Mucosa of rectum (tissue), 2 donors: ENCODE measurements at regions not wholly inside any gene's neighbourhood (a gene's known extent, or its start where the extent isn't known, plus 50 kb on each side); places are given as distances from the start of the nearest gene placed in this dataset.
"Not testable (repeated sequence)": the region's sequence is repeated elsewhere in the genome, so short reads cannot be mapped to it uniquely, and the experiment has no call there.

Source experiments
- H3K27ac ChIP-seq, 2 donors: one replicate each; pipeline ENCODE4 v1.7.0; 2013; ENCODE audit warnings: inconsistent platforms in 2 of 2, low read depth in 2 of 2, low read length in 2 of 2
- H3K27me3 ChIP-seq, 2 donors: one replicate each; pipeline ENCODE4 v1.7.0; 2013; ENCODE audit warnings: low read length in 2 of 2; ENCODE audit not compliant: control insufficient read depth in 2 of 2, insufficient read depth in 2 of 2
- H3K36me3 ChIP-seq, 2 donors: one replicate each; pipeline ENCODE4 v1.7.0; 2013; ENCODE audit warnings: low read length in 2 of 2; ENCODE audit not compliant: control insufficient read depth in 2 of 2, insufficient read depth in 2 of 2
- H3K4me1 ChIP-seq, 2 donors: one replicate each; pipeline ENCODE4 v1.7.0; 2013; ENCODE audit warnings: low read length in 2 of 2, mild to moderate bottlenecking in 1 of 2; ENCODE audit not compliant: control insufficient read depth in 2 of 2, insufficient read depth in 2 of 2
- H3K4me3 ChIP-seq, 2 donors: one replicate each; pipeline ENCODE4 v1.7.0; 2013; ENCODE audit warnings: low read length in 2 of 2
- H3K9ac ChIP-seq, 2 donors: one replicate each; pipeline ENCODE4 v1.7.0; 2013; ENCODE audit warnings: low read length in 2 of 2, low read depth in 1 of 2, mild to moderate bottlenecking in 1 of 2
- H3K9me3 ChIP-seq, 2 donors: one replicate each; pipeline ENCODE4 v1.7.0; 2013; ENCODE audit warnings: low read length in 2 of 2; ENCODE audit not compliant: control insufficient read depth in 2 of 2
- donor health status: healthy.
- donor health status: Normal muscosa, but diverticular disease.

DNA sequence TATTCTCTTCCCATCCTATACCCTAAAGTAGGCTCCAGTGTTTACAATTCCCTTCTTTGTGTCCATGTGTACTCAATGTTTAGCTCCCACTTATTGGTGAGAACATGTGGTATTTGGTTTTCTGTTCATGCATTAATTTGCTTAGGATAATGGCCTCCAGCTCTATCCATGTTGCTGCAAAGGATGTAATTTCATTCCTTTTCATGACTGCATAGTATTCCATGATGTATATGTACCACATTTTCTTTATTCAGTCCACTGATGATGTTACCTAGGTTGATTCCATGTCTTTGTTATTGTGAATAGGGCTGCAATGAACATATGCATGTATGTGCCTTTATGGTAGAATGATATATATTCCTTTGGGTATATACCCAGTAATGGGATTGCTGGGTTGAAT lies 119.0 kb upstream of the CENPW start:
- H3K36me3 ChIP-seq, H3K9ac ChIP-seq, H3K27ac ChIP-seq, H3K4me3 ChIP-seq, H3K4me1 ChIP-seq, H3K9me3 ChIP-seq, H3K27me3 ChIP-seq: not testable (repeated sequence)

DNA sequence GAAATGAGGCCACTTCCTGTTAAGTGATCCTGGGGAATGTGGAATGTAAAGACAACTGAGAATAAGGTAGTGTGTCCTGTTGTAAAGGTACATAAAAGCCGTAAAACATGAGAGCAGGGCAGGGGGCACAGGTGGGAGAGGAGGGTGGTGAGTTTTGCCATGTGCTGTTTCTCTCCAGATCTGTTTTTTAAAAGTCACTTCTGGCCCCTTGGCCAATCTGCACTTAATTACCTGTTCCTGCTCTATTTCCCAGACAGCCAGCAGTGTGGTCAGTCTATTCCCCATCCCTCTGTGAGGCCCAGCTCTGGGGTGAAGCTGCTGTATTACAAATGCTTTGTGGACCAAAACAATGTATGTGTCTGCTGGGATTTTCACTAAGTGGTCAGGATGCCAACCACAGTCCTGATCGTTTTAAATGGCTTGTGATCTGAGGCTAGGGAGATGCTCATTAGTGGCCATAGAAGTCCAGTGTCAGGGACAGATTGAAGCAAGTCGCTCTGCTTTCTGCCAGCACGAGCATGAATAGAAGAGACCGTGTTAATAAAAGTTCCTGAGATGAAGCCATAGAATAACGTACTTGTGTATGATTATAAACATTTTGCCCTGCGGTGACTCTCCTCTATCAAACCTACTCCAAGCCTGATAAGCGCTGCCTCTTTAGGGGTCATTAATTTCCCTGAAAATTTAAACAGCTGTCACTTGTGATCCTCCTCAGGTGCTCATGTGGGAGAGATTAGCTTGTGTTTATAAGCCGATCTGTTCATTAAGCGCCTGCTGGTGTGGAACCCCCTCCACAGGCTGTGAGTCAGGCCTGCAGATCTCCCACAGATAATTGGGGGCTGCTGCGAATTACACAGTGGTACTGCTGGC lies 111.8 kb upstream of the CENPW start:
- no peak overlapping the region for H3K4me3 ChIP-seq
- no peak overlapping the region for H3K27ac ChIP-seq
- H3K9ac ChIP-seq: no peak overlapping the region
- H3K4me1 ChIP-seq: no peaks in the 10 kb centered on the region
- H3K27me3 ChIP-seq: no peaks in the 10 kb centered on the region
- no peaks in the 10 kb centered on the region for H3K9me3 ChIP-seq
- no peaks in the 10 kb centered on the region for H3K36me3 ChIP-seq

DNA sequence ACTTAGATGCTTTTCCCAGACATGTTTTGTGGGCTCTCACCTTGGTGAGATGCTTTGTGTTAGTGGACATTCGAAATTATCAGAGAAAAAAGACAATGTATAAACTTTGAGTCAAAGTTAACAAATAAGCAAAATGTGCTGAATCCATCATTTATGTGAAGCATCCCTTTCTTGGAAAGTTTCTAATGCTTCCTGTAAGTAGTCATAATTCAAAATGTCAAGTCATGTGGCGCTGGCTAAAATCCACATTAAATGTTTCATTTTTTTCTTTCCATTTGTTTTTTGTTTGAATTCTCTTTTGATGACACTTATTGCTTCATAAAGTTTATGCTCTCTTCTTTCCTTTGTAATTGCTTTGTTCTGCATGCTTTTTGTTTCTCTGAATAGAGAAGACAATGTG lies 107.2 kb upstream of the CENPW start:
- Histone ChIP-seq H3K9me3 (no peaks in the 10 kb centered on the region), H3K9ac (no peak overlapping the region), H3K27me3 (no peaks in the 10 kb centered on the region), H3K27ac (no peak overlapping the region), H3K36me3 (no peaks in the 10 kb centered on the region), H3K4me3 (no peak overlapping the region), H3K4me1 (no peaks in the 10 kb centered on the region)

- Histone ChIP-seq H3K4me3 (no peak overlapping the region), H3K4me1 (no peaks in the 10 kb centered on the region), H3K9ac (no peak overlapping the region), H3K27me3 (no peaks in the 10 kb centered on the region), H3K27ac (no peak overlapping the region), H3K36me3 (no peaks in the 10 kb centered on the region), H3K9me3 (no peaks in the 10 kb centered on the region)
Observed at GRCh38 chr6:126233192-126233591, 106.7 kb upstream of the CENPW start.

GRCh38 chr6:126235363-126235762 lies 104.6 kb upstream of the CENPW start:
- no peaks in the 10 kb centered on the region for H3K9me3 ChIP-seq
- no peak overlapping the region for H3K4me3 ChIP-seq
- H3K27me3 ChIP-seq: no peaks in the 10 kb centered on the region
- no peak overlapping the region for H3K9ac ChIP-seq
- H3K36me3 ChIP-seq: no peaks in the 10 kb centered on the region
- H3K27ac ChIP-seq: no peak overlapping the region
- no peaks in the 10 kb centered on the region for H3K4me1 ChIP-seq

GRCh38 chr6:126245077-126245476 lies 94.8 kb upstream of the CENPW start:
- Histone ChIP-seq H3K9ac (no peak overlapping the region), H3K27ac (no peak overlapping the region), H3K27me3 (no peaks in the 10 kb centered on the region), H3K4me3 (no peak overlapping the region), H3K4me1 (no peaks in the 10 kb centered on the region), H3K9me3 (no peaks in the 10 kb centered on the region), H3K36me3 (no peaks in the 10 kb centered on the region)

DNA sequence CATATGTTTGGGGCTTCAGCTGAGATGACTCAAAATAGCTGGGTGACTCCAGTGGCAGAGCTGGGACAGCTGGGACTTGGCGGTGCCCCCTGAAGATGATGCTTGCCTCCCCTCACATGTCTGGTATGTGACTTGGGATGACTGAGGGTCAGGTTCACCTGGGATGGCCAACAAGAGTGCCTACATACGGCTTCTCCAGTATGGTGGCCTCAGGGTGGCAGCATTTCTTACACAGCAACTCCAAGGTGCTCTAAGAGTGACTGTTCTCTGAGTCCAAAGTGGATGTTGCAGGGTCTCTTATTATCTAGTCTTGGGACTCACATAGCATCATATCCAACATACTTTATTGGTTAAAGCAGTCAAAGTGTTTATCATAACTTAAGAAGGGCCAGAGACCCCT lies 87.8 kb upstream of the CENPW start:
- Histone ChIP-seq H3K27me3 (no peaks in the 10 kb centered on the region), H3K9ac (no peak overlapping the region), H3K27ac (no peak overlapping the region), H3K9me3 (no peaks in the 10 kb centered on the region), H3K4me1 (no peaks in the 10 kb centered on the region), H3K4me3 (no peak overlapping the region), H3K36me3 (no peaks in the 10 kb centered on the region)

DNA sequence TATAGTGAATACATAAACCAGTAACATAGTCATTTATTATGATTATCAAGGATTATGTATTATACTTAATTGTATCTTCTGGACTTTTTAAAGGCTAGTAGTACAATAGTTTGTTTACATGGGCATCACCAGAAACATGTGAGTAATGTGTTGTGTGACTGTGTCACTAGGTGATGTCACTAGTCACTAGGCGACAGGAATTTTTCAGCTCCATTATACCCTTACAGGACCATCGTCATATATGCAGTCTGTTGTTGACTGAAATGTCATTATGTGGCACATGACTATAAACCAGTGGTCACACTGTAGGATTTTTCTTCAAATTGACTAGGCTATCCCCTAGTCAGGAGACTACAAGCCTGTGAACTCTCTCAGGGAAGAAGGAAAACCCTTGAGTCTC lies 86.5 kb upstream of the CENPW start:
- Histone ChIP-seq H3K4me1 (no peaks in the 10 kb centered on the region), H3K9ac (no peak overlapping the region), H3K27me3 (no peaks in the 10 kb centered on the region), H3K36me3 (no peaks in the 10 kb centered on the region), H3K9me3 (no peaks in the 10 kb centered on the region), H3K27ac (no peak overlapping the region), H3K4me3 (no peak overlapping the region)

DNA sequence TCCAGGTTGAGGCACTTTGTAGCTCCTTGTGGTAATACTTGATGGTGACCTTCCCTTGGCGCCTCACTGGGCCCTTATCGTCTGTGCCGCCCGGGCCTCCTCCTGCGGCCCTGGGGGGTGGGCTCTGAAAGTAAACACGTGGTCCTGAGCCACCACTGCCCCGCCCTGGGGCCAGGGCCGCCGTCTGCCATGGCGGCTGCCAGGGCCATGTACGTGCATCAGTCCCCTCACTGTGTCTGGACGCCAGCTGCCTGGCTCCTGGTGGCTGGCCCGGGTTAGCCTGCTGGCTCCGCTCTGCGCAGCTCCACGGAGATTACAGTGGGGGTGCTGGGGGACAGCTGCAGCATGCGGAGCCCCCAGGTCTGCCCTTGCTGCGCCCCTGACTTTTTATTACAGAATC lies 81.8 kb upstream of the CENPW start:
- Histone ChIP-seq H3K27ac (no peak overlapping the region), H3K36me3 (no peaks in the 10 kb centered on the region), H3K4me3 (no peak overlapping the region), H3K9me3 (peaks cover 0 to 3% of the 10 kb centered on the region in 2 donors), H3K27me3 (no peaks in the 10 kb centered on the region), H3K9ac (no peak overlapping the region), H3K4me1 (no peaks in the 10 kb centered on the region)

DNA sequence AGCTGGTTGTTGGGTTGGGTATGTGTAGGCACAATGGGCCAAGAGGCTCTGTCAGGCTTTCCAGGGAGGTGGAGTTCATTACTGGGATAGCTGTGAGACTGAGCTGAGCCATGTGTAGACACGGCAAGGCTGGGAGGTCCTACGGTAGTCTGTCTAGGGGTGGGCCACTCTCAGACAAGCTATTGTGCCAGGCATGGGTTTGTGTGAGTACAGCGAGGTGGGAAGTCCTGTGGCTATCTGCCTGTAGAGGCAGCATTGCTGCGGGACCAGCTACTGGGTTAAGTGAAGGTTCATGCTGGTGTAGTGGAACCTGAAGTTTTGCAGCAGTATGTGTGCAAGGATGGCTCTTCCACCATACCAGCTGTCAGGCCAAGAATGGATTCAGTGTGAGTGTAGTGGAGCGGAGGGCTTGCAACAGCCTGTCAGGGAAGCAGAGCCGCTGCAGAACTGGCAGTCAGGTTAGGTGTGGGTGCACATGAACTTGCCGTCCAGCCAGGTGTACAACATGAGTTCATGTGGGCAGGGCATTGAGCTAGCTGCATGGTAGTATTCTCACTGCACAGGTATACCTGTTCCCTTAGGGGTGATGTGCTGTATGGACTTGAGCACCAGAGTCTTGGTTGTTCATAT lies 78.0 kb upstream of the CENPW start:
- H3K9ac ChIP-seq: no peak overlapping the region
- no peak overlapping the region for H3K27ac ChIP-seq
- no peaks in the 10 kb centered on the region for H3K36me3 ChIP-seq
- H3K4me1 ChIP-seq: no peaks in the 10 kb centered on the region
- peaks cover 0 to 3% of the 10 kb centered on the region in 2 donors for H3K9me3 ChIP-seq
- no peak overlapping the region for H3K4me3 ChIP-seq
- H3K27me3 ChIP-seq: no peaks in the 10 kb centered on the region
